Activated CD8-positive, alpha-beta T cell treated with anti-CD3 and anti-CD28 coated beads for 36 hours (primary cell): ENCODE measurements at regions not wholly inside any gene's neighbourhood (a gene's known extent, or its start where the extent isn't known, plus 50 kb on each side); places are given as distances from the start of the nearest gene placed in this dataset.

Experiments
- ATAC-seq: fragments of 200-7000 bp; cut with Tn5 transposase; one replicate; pipeline ENCODE4 v1.10.0; 2021; ENCODE audit warnings: mild to moderate bottlenecking, moderate library complexity
- CTCF ChIA-PET: fragments of 350-600 bp; sonication (Branson Sonifier 250); formaldehyde crosslinking; loops from one replicate; lab custom pipeline; 2021; ENCODE audit warnings: antibody characterized with exemption; lab: Charles Lee
- POLR2A ChIA-PET: fragments of 350-600 bp; sonication (Branson Sonifier 250); formaldehyde crosslinking; loops from one replicate; lab custom pipeline; 2021; ENCODE audit warnings: antibody characterized with exemption; lab: Charles Lee
- DNase-seq: peaks from one replicate; pipeline ENCODE4 v3.0.0-alpha.2; 2020
- H3K27ac Mint-ChIP-seq: one replicate; pipeline ENCODE4 v1.8.0; 2021; ENCODE audit warnings: mild to moderate bottlenecking, mixed read lengths
- H3K27me3 Mint-ChIP-seq: one replicate; pipeline ENCODE4 v1.8.0; 2021; ENCODE audit warnings: mixed read lengths
- H3K36me3 Mint-ChIP-seq: one replicate; pipeline ENCODE4 v1.8.0; 2021; ENCODE audit warnings: low read depth, mixed read lengths
- H3K4me1 Mint-ChIP-seq: one replicate; pipeline ENCODE4 v1.8.0; 2021; ENCODE audit warnings: low read depth, mixed read lengths
- H3K4me3 Mint-ChIP-seq: one replicate; pipeline ENCODE4 v1.8.0; 2021; ENCODE audit warnings: mild to moderate bottlenecking, moderate library complexity, mixed read lengths
- H3K9me3 Mint-ChIP-seq: one replicate; pipeline ENCODE4 v1.8.0; 2021; ENCODE audit warnings: mixed read lengths
- intact Hi-C: fragments of 100-400 bp; cut with micrococcal nuclease; formaldehyde crosslinking; loops from one replicate; pipeline ENCODE4 v1.10.0; 2022
- TF ChIP-seq, protein P1 (sequence below): fragments of 200-600 bp; IDR thresholded peaks from one replicate; pipeline ENCODE4 v1.8.0; 2022; ENCODE audit warnings: antibody characterized with exemption, mild to moderate bottlenecking

DNA sequence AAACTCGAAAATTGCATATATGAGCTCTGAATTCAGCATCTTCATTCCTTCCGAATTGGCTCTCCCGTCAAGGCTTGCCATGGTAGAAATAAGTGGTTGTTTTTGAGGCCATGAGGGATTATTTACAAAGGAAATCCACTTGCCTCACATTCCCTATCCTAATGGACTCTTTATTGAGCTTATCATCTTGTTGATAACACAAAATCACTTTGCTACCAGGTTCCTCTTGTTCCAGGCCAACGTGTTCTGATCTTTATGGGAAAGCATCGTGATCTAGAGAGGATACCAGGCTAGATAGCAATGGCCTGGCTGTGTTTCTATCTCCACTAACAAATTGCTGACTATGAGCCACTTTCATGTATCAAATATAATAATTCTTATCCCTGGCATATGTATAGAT lies 811.7 kb downstream of the TLR4 start:
- Mint-ChIP-seq H3K27me3 (no peaks in the 10 kb centered on the region), H3K9me3 (peaks cover 3% of the 10 kb centered on the region), H3K4me1 (no peaks in the 10 kb centered on the region), H3K36me3 (no peaks in the 10 kb centered on the region), H3K27ac (no peak overlapping the region), H3K4me3 (no peak overlapping the region)
- ATAC-seq (no peak), DNase-seq (no peak)
- intact Hi-C loops, result no loop called here
- CTCF ChIA-PET, result no interaction called here
- TF ChIP-seq, protein P1, sequence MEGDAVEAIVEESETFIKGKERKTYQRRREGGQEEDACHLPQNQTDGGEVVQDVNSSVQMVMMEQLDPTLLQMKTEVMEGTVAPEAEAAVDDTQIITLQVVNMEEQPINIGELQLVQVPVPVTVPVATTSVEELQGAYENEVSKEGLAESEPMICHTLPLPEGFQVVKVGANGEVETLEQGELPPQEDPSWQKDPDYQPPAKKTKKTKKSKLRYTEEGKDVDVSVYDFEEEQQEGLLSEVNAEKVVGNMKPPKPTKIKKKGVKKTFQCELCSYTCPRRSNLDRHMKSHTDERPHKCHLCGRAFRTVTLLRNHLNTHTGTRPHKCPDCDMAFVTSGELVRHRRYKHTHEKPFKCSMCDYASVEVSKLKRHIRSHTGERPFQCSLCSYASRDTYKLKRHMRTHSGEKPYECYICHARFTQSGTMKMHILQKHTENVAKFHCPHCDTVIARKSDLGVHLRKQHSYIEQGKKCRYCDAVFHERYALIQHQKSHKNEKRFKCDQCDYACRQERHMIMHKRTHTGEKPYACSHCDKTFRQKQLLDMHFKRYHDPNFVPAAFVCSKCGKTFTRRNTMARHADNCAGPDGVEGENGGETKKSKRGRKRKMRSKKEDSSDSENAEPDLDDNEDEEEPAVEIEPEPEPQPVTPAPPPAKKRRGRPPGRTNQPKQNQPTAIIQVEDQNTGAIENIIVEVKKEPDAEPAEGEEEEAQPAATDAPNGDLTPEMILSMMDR, result no peak
- POLR2A ChIA-PET, result no interaction called here

DNA sequence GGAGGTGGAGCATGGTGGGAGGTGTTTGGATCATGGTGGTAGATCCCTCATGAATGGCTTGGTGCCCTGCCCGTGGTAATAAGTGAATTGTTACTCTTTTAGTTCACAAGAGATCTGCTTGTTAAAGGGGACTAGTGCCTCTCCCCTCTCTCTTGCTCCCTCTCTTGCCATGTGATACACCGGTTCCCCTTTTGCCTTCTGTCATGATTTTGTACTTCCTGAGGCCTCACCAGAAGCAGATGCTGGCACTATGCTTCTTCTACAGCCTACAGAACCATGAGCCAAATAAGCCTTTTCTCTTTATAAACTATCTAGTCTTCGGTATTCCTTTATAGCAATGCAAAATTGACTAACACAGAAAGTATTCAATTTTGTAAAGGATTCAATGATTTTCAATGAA lies 817.1 kb downstream of the TLR4 start:
- Mint-ChIP-seq H3K36me3 (no peaks in the 10 kb centered on the region), H3K4me3 (no peak overlapping the region), H3K4me1 (no peaks in the 10 kb centered on the region), H3K27ac (no peak overlapping the region), H3K27me3 (no peaks in the 10 kb centered on the region), H3K9me3 (no peaks in the 10 kb centered on the region)
- TF ChIP-seq, protein P1, result no peak
- ATAC-seq (no peak), DNase-seq (no peak)
- intact Hi-C loops, result no loop called here
- CTCF ChIA-PET, result no interaction called here
- POLR2A ChIA-PET, result no interaction called here

GRCh38 chr9:118522093-118523028 lies 818.2 kb downstream of the TLR4 start:
- ATAC-seq, result peak; percentile 39

GRCh38 chr9:118527261-118527660 lies 823.1 kb downstream of the TLR4 start:
- Mint-ChIP-seq H3K4me1 (no peaks in the 10 kb centered on the region), H3K4me3 (no peak overlapping the region), H3K27me3 (no peaks in the 10 kb centered on the region), H3K9me3 (no peaks in the 10 kb centered on the region), H3K36me3 (no peaks in the 10 kb centered on the region), H3K27ac (no peak overlapping the region)
- ChIA-PET POLR2A (no interaction called here), CTCF (no interaction called here)
- intact Hi-C loops, result no loop called here
- ATAC-seq (no peak), DNase-seq (no peak)
- TF ChIP-seq, protein P1, result no peak

More at GRCh38 chr9:118522093-118523028, 818.2 kb downstream of the TLR4 start:
- CTCF ChIA-PET, result no interaction called here
- POLR2A ChIA-PET, result no interaction called here
- TF ChIP-seq, protein P1, result peak; percentile 35
- H3K4me3 Mint-ChIP-seq, result no peak overlapping the region
- H3K36me3 Mint-ChIP-seq, result no peaks in the 10 kb centered on the region
- H3K27me3 Mint-ChIP-seq, result no peaks in the 10 kb centered on the region
- H3K4me1 Mint-ChIP-seq, result no peaks in the 10 kb centered on the region
- peak; percentile 33 for DNase-seq
- no peak overlapping the region for H3K27ac Mint-ChIP-seq
- H3K9me3 Mint-ChIP-seq, result no peaks in the 10 kb centered on the region
- intact Hi-C loops, result no loop called here

- POLR2A ChIA-PET, result no interaction called here
- Mint-ChIP-seq H3K27ac (no peak overlapping the region), H3K27me3 (no peaks in the 10 kb centered on the region), H3K9me3 (no peaks in the 10 kb centered on the region), H3K36me3 (no peaks in the 10 kb centered on the region), H3K4me1 (no peaks in the 10 kb centered on the region), H3K4me3 (no peak overlapping the region)
- intact Hi-C loops, result no loop called here
- TF ChIP-seq, protein P1, result no peak
- CTCF ChIA-PET, result no interaction called here
- ATAC-seq (no peak), DNase-seq (no peak)
Observed at GRCh38 chr9:118529210-118529609, 825.0 kb downstream of the TLR4 start.
